ENCODE measurements at regions not wholly inside any gene's neighbourhood (a gene's known extent, or its start where the extent isn't known, plus 50 kb on each side); places are given as distances from the start of the nearest gene placed in this dataset.

- no peak for TF ChIP-seq ZNF512 (CRISPR knock-in tag; IDR thresholded peaks at IDR 0.05)
- no peak for TF ChIP-seq SP1 (IDR thresholded peaks at IDR 0.05)
- no peak for TF ChIP-seq SP1 (CRISPR knock-in tag; IDR thresholded peaks at IDR 0.05)
- TF ChIP-seq, protein P1, sequence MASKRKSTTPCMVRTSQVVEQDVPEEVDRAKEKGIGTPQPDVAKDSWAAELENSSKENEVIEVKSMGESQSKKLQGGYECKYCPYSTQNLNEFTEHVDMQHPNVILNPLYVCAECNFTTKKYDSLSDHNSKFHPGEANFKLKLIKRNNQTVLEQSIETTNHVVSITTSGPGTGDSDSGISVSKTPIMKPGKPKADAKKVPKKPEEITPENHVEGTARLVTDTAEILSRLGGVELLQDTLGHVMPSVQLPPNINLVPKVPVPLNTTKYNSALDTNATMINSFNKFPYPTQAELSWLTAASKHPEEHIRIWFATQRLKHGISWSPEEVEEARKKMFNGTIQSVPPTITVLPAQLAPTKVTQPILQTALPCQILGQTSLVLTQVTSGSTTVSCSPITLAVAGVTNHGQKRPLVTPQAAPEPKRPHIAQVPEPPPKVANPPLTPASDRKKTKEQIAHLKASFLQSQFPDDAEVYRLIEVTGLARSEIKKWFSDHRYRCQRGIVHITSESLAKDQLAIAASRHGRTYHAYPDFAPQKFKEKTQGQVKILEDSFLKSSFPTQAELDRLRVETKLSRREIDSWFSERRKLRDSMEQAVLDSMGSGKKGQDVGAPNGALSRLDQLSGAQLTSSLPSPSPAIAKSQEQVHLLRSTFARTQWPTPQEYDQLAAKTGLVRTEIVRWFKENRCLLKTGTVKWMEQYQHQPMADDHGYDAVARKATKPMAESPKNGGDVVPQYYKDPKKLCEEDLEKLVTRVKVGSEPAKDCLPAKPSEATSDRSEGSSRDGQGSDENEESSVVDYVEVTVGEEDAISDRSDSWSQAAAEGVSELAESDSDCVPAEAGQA (IDR thresholded peaks at IDR 0.05; ENCODE audit: low read depth) = no peak
- TF ChIP-seq, protein P1 (CRISPR knock-in tag; IDR thresholded peaks at IDR 0.05; ENCODE audit: borderline replicate concordance) = no peak
- TF ChIP-seq, protein P2, sequence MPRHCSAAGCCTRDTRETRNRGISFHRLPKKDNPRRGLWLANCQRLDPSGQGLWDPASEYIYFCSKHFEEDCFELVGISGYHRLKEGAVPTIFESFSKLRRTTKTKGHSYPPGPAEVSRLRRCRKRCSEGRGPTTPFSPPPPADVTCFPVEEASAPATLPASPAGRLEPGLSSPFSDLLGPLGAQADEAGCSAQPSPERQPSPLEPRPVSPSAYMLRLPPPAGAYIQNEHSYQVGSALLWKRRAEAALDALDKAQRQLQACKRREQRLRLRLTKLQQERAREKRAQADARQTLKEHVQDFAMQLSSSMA (CRISPR knock-in tag; IDR thresholded peaks at IDR 0.05) = no peak
- no peak for TF ChIP-seq MAX (IDR thresholded peaks at IDR 0.05)
- no peak for TF ChIP-seq HNF4G (IDR thresholded peaks at IDR 0.05; ENCODE audit: borderline replicate concordance, low read depth, low read length)
- no peak for TF ChIP-seq HNF4G (CRISPR knock-in tag; IDR thresholded peaks at IDR 0.05; ENCODE audit: borderline replicate concordance, low read depth)
- TF ChIP-seq ZNF224 (CRISPR knock-in tag; IDR thresholded peaks at IDR 0.05) = no peak
- TF ChIP-seq RBM22 (optimal IDR thresholded peaks at IDR 0.05; ENCODE audit: low read length) = no peak
- TF ChIP-seq ZNF24 (IDR thresholded peaks at IDR 0.05) = no peak
- TF ChIP-seq CREB1 (IDR thresholded peaks at IDR 0.05) = no peak
- no peak for TF ChIP-seq CREB1 (CRISPR knock-in tag; IDR thresholded peaks at IDR 0.05)
These were observed 193.0 kb downstream of the FZD1 start for GRCh38 chr7:91457208-91457607.

All from HepG2 (cell line).